Muscle layer of colon (tissue), 2 donors: ENCODE measurements at regions not wholly inside any gene's neighbourhood (a gene's known extent, or its start where the extent isn't known, plus 50 kb on each side); places are given as distances from the start of the nearest gene placed in this dataset.
"Not testable (repeated sequence)": the region's sequence is repeated elsewhere in the genome, so short reads cannot be mapped to it uniquely, and the experiment has no call there.

ENCODE experiments used
- H3K27ac ChIP-seq: one replicate; pipeline ENCODE4 v1.7.0; 2013; ENCODE audit warnings: low read depth, mild to moderate bottlenecking, low read length, moderate library complexity
- H3K27me3 ChIP-seq, 2 donors: one replicate each; pipeline ENCODE4 v1.7.0; 2013; ENCODE audit warnings: low read length in 2 of 2, mild to moderate bottlenecking in 2 of 2; ENCODE audit not compliant: insufficient read depth in 2 of 2, control insufficient read depth in 1 of 2
- H3K36me3 ChIP-seq: one replicate; pipeline ENCODE4 v1.7.0; 2013; ENCODE audit warnings: mild to moderate bottlenecking, low read length; ENCODE audit not compliant: insufficient read depth
- H3K4me1 ChIP-seq: one replicate; pipeline ENCODE4 v1.7.0; 2013; ENCODE audit warnings: mild to moderate bottlenecking, low read length; ENCODE audit not compliant: insufficient read depth
- H3K4me3 ChIP-seq, 2 donors: one replicate each; pipeline ENCODE4 v1.7.0; 2013; ENCODE audit warnings: low read length in 2 of 2, low read depth in 1 of 2, mild to moderate bottlenecking in 1 of 2, moderate library complexity in 1 of 2
- H3K9ac ChIP-seq: one replicate; pipeline ENCODE4 v1.7.0; 2013; ENCODE audit warnings: low read length
- H3K9me3 ChIP-seq: one replicate; pipeline ENCODE4 v1.7.0; 2013; ENCODE audit warnings: mild to moderate bottlenecking, low read length
- donor health status: abdominal sarcoma.
- donor health status: Adenocarcinoma of cecum.

DNA sequence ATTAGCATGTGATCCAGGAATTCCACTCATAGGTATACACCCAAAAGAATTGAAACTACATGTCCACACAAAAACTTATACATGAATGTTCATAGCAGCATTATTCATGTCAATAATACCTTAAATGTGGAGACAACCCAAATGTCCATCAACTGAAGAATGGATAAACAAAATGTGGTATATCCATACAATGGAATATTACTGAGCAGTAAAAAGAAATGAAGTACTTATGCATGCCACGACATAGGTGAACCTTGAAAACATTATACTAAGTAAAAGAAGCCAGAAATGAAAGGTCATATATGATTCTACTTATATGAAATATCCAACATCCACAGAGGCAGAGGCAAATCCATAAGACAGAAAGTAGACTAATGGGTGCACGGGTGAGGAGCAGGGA, 159.9 kb downstream of the UNC5CL start:
- H3K9ac ChIP-seq: no peak overlapping the region
- H3K27me3 ChIP-seq: no peaks in the 10 kb centered on the region
- H3K27ac ChIP-seq: no peak overlapping the region
- H3K9me3 ChIP-seq: no peaks in the 10 kb centered on the region
- no peaks in the 10 kb centered on the region for H3K36me3 ChIP-seq
- H3K4me1 ChIP-seq: no peaks in the 10 kb centered on the region
- no peak overlapping the region for H3K4me3 ChIP-seq

DNA sequence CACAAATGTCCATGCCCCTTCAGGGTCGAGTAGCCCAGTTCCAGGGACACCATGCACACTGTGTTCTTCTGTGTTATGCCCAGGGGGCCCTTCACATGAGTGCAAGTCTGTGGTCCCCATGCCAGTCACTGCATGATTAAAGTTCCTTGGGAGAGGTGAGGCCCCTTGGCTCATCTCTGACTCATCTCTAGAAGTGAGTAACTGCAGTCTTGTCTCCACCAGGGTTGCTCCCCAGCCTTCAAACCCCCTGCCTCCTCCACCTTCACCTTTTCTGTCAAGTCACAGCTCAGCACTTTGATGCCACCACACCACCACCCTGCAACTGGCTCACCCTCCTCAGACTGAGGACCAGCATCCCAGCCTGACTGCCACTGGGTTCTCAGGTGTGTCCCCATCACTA, 161.7 kb downstream of the UNC5CL start:
- H3K4me1 ChIP-seq: no peaks in the 10 kb centered on the region
- H3K27ac ChIP-seq: no peak overlapping the region
- H3K9ac ChIP-seq: no peak overlapping the region
- H3K4me3 ChIP-seq: no peak overlapping the region
- no peaks in the 10 kb centered on the region for H3K27me3 ChIP-seq
- H3K9me3 ChIP-seq: no peaks in the 10 kb centered on the region
- H3K36me3 ChIP-seq: no peaks in the 10 kb centered on the region

DNA sequence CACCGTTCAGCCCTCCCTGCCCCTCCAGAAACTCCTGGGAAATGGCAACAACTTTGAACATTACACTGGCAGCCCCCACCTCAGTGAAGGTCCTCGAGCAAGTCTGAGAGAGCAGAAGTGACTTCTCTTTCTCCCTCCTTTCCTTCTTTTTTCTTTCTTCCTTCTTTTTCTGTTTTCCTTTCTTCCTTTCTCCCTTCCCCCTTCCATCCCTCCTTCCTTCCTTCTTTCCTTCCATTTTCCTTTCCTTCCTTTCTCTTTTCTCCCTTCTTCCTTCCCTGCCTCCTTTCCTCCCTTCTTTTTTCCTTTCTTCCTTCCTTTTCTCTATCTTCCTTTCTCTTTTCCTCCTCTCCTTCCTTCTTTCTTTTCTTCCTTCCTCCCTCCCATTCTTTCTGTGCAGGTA, 162.7 kb downstream of the UNC5CL start:
- H3K4me3 ChIP-seq: no peak overlapping the region
- H3K27me3 ChIP-seq: no peaks in the 10 kb centered on the region
- H3K4me1 ChIP-seq: peaks cover 6% of the 10 kb centered on the region
- H3K27ac ChIP-seq: no peak overlapping the region
- no peaks in the 10 kb centered on the region for H3K36me3 ChIP-seq
- H3K9ac ChIP-seq: no peak overlapping the region
- no peaks in the 10 kb centered on the region for H3K9me3 ChIP-seq

DNA sequence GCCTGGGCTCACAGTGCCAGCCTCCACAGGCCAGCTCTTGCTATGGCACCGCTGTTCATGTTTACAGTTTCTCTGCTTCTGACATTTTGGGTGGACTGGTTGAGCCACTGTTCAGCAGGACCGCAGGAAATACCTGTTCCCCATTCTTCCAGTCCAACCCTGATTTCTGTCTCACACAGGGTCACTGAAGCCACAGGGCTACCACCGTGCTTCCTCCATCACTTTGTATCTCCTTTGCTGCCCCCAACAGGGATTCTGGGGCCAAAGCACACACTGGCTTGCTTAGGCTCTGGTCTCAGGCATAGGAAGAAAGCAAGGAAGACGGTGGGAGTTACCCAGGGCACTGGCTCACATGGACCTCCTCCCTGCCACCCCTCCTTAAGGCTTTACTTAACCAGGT, 164.5 kb downstream of the UNC5CL start:
- no peak overlapping the region for H3K27ac ChIP-seq
- H3K27me3 ChIP-seq: no peaks in the 10 kb centered on the region
- H3K36me3 ChIP-seq: no peaks in the 10 kb centered on the region
- H3K9me3 ChIP-seq: no peaks in the 10 kb centered on the region
- H3K4me3 ChIP-seq: no peak overlapping the region
- peaks cover 16% of the 10 kb centered on the region for H3K4me1 ChIP-seq
- no peak overlapping the region for H3K9ac ChIP-seq

DNA sequence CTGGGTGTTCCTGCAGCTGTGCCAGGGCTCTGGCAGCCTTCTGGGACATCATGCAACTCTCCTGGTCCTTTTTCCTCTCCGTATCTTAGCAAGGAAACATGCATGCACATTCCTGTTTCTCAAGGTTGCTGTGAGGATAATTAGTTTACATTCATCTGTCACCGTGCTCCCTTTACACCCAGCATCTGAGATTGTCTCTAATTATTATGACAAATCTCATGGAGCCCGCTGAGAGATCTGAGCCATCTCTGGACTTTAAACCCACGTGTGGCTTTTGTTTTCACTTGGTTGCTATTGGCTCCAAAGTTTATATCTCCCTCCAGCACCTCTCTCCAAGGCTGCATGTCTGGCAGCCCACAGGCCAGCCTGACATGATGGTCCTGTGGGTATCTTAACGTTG, 167.6 kb downstream of the UNC5CL start:
- Histone ChIP-seq H3K27ac (no peak overlapping the region), H3K4me1 (peaks cover 21% of the 10 kb centered on the region), H3K9ac (no peak overlapping the region), H3K4me3 (no peak overlapping the region), H3K9me3 (no peaks in the 10 kb centered on the region), H3K36me3 (no peaks in the 10 kb centered on the region), H3K27me3 (no peaks in the 10 kb centered on the region)

DNA sequence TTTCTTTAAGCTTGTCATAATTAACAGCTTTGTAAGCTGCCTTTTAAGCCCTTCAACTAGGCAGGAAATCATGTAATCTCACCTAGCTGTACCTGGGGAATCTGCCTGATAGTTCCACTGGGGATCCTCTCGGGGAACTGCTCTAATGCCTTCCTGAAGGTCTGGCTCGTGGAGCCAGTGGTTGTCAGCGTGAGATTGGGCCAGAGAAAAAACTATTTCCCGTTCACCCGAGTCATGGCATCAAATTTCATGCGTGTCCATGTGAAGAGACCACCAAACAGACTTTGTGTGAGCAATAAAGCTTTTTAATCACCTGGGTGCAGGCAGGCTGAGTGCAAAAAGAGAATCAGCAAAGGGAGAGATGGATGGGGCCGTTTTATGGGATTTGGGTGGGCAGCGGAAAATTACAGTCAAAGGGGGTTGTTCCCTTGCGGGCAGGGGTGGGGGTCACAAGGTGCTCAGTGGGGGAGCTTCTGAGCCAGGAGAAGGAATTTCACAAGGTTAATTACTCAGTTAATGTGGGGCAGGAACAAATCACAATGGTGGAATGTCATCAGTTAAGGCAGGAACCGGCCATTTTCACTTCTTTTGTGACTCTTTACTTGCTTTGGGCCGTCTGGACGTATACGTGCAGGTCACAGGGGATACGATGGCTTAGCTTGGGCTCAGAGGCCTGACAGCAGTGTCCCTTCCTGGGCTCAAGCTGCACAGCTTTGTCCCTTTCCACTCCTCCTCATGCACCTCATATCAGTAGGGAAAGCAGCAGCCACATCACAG, 170.7 kb downstream of the UNC5CL start:
- H3K36me3 ChIP-seq, H3K9ac ChIP-seq, H3K4me3 ChIP-seq, H3K27me3 ChIP-seq, H3K9me3 ChIP-seq, H3K27ac ChIP-seq: not testable (repeated sequence)
- peaks cover 21% of the 10 kb centered on the region for H3K4me1 ChIP-seq

DNA sequence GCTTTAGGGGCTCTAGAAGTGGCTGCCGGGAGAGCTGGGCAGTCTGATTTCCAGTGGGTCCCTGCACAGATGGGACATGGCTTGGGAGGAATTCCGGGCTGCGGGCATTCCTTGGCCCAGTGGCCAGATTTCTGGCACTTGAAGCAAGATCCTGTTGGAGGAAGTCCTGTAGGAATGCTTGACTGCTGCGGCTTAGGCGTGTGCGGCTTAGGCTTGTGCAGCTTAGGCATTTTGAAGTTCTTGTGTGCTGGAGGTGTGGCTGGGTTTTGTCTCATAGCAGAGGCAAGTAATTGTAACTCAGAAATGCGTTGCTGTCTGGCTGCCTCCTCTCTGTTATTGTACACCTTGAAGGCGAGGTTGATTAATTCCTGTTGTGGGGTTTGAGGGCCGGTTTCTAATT, 171.5 kb downstream of the UNC5CL start:
- H3K4me3 ChIP-seq, H3K36me3 ChIP-seq, H3K27ac ChIP-seq, H3K9ac ChIP-seq, H3K27me3 ChIP-seq, H3K9me3 ChIP-seq: not testable (repeated sequence)
- peaks cover 21% of the 10 kb centered on the region for H3K4me1 ChIP-seq

DNA sequence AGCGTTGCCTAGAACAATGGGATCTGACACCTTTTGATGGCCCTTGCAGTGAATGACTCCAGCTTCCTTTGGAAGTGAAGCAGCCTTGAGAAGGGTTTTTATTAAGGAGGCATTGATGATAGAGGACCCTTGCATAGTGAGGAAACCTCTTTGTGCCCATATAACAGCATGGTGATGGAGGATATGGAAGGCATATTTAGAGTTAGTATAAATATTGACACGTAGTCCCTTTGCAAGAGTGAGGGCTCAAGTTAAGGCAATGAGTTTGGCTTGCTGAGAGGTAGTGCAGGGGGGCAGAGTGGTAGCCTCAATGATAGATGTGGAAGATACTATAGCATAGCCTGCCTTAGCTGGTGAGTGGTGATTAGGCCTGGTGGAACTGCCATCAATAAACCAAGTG, 173.8 kb downstream of the UNC5CL start:
- H3K9me3 ChIP-seq, H3K36me3 ChIP-seq, H3K27ac ChIP-seq, H3K4me3 ChIP-seq, H3K9ac ChIP-seq, H3K27me3 ChIP-seq, H3K4me1 ChIP-seq: not testable (repeated sequence)

DNA sequence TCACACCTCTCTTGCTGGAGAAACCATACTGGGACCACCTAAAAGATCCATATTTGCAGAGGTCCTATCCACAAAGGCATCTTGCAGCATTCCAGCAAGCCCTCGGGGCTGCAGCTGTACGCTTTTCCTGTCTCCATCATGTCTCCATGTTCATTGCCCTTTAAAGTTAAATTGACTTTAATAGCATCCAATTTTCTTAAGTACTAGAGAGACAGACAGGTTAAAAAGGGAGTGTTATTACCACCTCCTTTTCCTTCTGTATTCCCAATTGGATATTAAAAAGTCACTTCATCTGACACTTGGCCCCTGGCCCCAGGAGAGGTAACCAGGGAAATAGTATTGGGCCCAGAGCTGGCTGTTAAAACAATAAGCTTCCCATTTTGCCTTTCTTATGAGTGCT, 178.6 kb downstream of the UNC5CL start:
- Histone ChIP-seq H3K4me3 (no peak overlapping the region), H3K4me1 (no peaks in the 10 kb centered on the region), H3K9me3 (no peaks in the 10 kb centered on the region), H3K36me3 (no peaks in the 10 kb centered on the region), H3K27me3 (no peaks in the 10 kb centered on the region), H3K9ac (no peak overlapping the region), H3K27ac (no peak overlapping the region)

DNA sequence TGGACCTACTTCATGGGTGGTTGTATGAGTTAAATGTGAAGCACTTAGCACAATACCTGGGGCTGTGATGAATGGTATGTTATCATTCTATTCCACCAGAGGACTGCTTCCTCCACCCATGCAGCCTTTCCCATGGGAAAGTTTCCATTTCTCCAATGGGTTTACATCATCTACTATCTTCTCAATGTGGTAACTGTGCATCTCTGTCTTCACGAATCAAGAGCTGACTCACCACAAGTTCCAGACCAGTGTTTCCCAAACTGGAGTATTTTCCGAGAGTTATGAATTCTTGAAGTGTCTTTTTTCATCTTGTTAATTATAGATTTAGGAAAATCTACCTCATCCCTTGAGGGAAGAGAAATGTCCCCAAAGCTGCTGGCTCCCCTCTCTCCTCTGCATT, 182.8 kb downstream of the UNC5CL start:
- no peaks in the 10 kb centered on the region for H3K27me3 ChIP-seq
- no peaks in the 10 kb centered on the region for H3K9me3 ChIP-seq
- H3K9ac ChIP-seq: no peak overlapping the region
- H3K4me3 ChIP-seq: no peak overlapping the region
- no peaks in the 10 kb centered on the region for H3K36me3 ChIP-seq
- no peaks in the 10 kb centered on the region for H3K4me1 ChIP-seq
- H3K27ac ChIP-seq: no peak overlapping the region

DNA sequence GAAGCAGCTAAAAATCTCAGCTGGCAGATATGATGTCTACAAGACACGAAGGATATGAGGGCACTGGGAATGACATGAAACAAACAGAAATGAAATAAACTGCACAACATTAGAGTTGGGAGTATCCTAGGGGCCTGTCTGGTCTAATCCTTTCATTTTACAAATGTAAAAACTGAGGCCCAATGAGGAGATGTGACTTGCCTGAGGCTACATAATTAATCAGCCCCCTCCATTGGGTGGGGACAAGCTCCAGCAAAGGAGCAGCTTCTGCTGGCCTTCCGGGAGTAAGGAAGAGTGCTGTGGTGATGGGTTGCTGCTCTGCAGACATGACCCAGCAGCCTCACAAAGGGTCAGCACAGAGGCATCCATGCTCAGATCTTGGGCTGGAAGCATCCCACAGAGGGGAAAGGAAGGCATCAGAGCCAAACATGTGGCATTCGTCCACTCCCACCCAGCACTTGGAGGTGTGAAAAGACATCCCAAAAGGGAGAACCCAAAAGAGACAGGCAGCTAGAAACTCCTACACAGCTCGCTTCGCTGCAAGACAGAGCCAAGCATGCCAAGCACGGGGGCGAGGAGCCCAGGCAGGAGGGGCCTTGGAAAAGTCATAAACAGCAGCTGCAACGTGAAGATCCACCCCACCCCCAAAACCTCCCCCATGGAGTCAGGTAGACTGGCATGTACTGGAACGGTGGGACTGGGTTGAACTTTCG, 183.7 kb downstream of the UNC5CL start:
- H3K4me1 ChIP-seq: no peaks in the 10 kb centered on the region
- no peak overlapping the region for H3K4me3 ChIP-seq
- H3K27ac ChIP-seq: no peak overlapping the region
- H3K9me3 ChIP-seq: no peaks in the 10 kb centered on the region
- H3K36me3 ChIP-seq: no peaks in the 10 kb centered on the region
- H3K9ac ChIP-seq: no peak overlapping the region
- no peaks in the 10 kb centered on the region for H3K27me3 ChIP-seq

DNA sequence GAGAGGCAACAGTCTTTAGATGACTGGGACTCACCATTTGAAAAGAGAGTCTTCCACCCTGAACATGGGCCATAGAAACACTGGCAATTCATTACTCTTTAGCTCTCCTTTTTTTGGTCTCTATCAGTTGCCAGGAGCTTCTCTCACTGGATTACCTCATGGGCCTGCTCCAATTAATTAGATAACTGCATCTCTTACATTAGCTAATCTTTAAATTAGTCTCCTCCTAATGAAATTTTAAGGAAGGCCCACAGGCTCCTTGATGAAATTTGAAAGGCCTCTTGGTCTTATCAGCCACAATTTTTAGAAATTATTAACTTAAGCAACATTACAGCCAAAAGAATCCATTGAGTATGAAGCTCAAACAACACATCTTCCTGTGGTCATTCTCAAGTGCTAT, 184.4 kb downstream of the UNC5CL start:
- Histone ChIP-seq H3K27me3 (no peaks in the 10 kb centered on the region), H3K27ac (no peak overlapping the region), H3K36me3 (no peaks in the 10 kb centered on the region), H3K9ac (no peak overlapping the region), H3K9me3 (no peaks in the 10 kb centered on the region), H3K4me3 (no peak overlapping the region), H3K4me1 (no peaks in the 10 kb centered on the region)
